GM19395 (cell line): ENCODE measurements at regions not wholly inside any gene's neighbourhood (a gene's known extent, or its start where the extent isn't known, plus 50 kb on each side); places are given as distances from the start of the nearest gene placed in this dataset.

Source experiments
- ATAC-seq: cut with Tn5 transposase; IDR thresholded peaks from one replicate; pipeline ENCODE4 v1.9.1; 2021; ENCODE audit warnings: mild to moderate bottlenecking, moderate library complexity; ENCODE audit not compliant: unreplicated experiment

DNA sequence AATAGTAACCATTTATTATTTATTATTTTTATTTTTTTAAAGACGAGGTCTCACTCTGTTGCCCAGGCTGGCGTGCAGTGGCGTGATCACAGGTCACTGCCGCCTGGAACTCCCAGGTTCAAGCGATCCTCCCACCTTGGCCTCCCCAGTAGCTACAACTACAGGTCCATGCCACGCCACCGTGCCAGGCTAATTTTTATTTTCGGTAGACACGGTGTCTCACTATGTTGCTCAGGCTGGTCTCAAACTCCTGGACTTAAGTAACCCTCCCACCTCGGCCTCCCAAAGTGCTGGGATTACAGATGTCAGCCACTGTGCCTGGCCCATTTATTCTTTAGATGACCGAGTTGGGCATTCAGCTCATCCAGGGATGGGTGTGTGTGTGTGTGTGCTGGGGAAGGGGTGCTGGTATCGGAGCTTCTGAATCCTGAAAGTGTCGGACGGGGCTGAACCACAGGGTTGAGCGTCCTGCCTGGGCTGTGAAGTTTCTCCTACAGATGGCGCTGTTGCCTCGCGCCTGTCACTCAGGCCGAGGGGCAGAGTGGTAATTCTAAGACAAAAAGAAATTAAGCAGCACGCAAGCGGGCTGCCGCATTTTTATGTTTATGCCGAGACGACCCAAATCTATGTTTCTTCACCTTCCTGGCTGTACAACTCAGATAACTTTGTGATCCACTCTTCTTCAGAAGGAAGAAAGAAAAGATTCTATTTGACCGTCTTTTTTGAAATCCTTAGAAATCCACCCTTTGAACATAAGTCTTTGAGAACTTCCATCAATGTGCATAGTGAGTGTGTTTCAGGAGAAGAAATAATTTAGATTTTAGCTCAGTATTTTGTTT is 252.8 kb downstream of the CDH26 start:
- ATAC-seq, result peak; percentile 74

DNA sequence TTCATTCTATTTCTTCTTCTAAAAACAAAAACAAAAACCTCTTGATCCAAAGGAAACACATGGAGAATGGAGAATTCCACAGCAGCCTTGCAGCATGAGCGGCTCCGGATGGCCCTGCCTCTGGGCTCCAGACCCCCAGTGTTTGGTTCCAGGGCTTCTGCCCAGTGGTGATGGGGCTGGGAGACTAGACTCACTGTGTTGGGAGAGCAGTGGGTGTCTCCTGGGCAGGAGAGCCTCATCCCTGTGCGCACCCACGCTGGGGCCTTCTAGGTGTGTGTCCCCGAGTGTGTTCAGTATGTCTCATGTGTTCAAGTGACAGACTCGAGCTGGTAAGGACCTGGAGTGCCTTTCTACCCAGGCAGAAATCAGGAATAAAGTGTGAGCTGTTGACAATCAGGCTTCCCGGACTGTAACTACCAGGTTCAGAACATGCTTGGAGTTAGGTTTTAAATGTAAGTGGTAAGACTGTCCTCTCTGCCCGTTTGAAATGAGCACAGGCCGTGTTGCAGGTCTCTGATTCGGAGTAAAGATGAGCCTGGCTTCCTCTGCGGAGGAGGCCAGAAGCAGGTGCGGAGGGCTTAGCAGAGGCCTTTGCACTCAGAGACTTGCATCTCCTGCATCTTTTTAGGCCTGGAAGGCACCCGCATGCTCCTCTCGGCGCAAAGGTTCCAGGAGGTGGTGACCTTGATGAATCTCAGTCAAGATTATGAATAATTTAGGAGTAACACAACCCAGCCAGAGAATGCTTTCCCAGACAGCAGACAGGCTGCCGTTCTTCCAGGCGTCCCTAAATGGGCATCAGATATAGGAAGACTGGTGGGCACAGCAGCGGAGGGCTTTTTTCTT is 253.6 kb downstream of the CDH26 start:
- no peak for ATAC-seq

- no peak for ATAC-seq
These were observed 254.5 kb downstream of the CDH26 start for GRCh38 chr20:60212695-60213094.

DNA sequence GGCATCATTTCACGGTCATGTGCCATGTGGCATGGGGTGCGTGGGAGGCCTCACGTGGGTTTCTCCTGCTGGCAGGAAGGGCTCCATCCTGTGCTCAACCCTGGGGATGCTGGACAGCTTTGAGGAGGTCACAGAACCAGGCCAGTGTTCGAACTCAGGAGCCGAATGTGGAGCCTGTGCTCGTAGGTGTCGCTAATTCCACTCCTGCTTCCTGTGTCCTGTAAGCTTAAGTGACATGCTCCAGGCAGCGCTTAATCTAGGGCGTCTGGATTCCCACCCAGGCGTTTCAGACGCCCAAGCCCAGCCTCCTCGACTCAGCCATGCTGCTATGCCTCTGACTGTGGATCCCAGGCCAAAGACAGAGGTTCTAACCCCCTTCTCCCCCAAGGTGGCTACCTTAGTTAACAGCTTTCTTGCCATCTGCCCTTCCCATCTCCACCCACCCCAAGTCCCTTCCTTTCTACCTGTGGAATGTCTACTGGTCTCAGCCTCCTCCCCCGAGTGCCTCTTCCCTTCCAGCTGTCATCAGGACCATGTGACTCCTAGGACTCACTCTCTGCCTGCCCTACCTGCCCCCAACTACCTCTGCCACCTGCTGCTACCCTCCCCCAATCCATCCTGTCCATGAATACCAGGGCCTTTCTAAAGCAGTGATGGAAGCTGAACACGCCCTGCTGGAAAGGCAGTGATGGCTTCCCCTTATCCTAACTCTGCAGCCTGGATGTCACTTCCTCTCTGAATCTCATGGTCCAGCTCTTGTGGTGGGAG is 255.1 kb downstream of the CDH26 start:
- ATAC-seq, result no peak

GRCh38 chr20:60214901-60215815 is 256.9 kb downstream of the CDH26 start:
- ATAC-seq, result no peak

GRCh38 chr20:60215816-60216730 is 257.9 kb downstream of the CDH26 start:
- no peak for ATAC-seq

DNA sequence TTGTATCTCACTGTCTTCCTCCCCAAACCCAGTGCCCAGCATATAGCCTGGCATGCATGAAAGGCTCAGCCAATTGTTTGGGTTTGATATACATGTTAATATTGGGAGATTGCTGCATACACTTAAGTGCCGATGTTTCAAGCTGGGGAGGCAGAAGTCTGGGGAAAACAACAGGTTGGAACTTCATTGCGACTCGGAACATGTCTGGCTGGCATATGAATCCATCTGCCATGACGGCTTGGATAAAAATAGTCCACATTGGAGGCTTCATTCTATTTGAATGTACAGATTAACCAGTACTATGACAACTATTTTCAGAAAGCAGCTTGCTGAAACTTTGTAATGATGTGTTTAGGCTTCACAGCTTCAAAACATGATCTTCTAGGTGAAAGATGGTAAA is 261.0 kb downstream of the CDH26 start:
- ATAC-seq, result no peak

GRCh38 chr20:60219984-60220562 is 261.9 kb downstream of the CDH26 start:
- ATAC-seq, result no peak

DNA sequence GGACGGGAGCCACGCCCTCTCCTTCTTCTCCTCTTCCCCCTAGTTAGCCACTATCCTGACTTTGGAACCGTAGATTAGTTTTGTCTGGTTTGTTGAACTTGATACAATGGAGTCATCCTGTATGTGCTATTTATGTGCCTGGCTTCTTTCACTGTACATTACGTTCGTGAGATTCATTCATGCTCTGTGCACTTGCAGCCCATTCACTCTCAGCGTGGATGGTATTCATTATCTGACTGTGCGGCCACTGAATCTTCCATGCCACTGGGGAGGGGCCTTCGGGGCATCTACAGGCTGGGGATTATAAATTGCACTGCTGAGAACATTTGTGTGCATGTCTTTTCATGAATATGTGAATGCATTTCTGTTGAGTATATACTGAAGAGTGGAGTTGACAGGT is 262.5 kb downstream of the CDH26 start:
- ATAC-seq, result no peak

DNA sequence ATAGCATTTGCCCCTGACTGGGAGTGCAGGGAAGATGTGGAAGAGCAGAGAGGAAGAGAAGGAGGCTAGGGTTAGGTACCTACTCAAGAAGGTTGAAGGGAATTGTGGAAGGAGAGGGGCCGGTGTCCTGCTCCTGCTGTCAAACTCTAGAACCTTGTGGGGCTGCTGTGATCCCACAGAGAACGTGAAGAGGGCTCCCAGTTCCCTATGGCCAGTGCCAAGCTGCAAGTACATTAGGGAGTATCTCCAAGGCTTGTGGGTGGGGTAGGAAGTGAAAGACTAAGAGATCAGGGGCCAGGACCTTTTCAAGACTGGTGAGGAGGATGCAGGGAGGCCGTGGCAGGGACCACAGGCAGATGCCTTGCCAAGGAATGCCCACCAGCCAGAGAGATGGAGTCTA is 263.4 kb downstream of the CDH26 start:
- no peak for ATAC-seq

DNA sequence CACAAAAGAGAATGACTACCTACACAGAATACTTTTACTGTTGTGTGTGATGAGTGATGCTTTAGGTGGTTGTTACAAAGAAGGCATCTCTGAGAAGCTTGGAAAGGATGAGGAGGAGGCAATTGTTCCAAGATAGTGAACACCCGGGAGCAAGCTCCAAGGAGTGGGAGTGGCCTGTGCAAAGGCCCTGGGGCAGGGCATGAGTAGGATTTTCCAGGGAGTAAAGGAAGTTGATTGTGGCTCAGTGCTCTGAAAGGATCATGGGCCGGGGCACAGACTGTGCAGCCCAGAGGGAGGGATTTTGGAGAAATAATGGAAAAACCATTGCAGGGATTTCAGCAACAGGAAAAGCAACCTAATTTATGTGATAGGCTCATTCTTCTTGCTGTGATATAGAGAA is 264.3 kb downstream of the CDH26 start:
- no peak for ATAC-seq

- ATAC-seq, result no peak
These were observed 265.0 kb downstream of the CDH26 start for GRCh38 chr20:60223174-60223573.

DNA sequence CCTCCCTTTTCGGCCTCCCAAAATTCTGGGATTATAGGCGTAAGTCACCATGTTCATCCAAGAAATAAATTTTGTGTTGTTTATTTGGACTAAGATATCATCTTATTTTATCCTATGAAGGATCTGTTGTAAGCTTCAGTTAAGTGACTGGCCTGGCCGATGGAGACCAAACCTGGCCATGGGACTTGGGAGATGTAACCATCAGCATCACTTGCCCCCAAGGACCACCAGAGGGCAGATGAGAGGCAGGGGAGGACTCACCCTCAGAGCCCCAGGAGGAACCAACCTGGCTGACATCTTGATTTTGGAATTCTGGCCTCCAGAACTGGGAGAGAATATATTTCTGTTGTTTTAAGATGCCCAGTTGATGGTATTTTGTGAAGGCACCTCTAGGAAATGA is 266.7 kb downstream of the CDH26 start:
- no peak for ATAC-seq

DNA sequence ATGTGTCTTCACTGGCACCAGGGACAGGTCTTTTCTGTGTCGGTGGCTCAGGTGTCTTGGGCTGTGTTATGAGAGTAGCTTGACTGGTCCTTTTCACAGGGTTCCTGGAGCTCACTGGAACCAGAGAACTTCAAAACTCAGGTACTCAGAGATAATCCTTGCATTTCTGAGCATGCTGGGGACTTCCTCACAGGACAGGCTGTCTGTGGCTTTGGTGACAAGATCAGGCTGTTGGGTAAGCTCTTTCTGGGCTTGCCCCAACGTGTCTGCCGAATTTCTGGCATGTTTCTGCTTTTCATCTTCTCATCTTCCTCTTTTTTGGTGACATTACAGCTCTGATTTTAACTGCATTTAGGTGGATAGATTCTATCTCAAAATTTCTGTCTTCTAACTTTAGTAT is 270.0 kb downstream of the CDH26 start:
- ATAC-seq, result no peak

- no peak for ATAC-seq
These were observed 274.2 kb downstream of the CDH26 start for GRCh38 chr20:60232380-60232779.

DNA sequence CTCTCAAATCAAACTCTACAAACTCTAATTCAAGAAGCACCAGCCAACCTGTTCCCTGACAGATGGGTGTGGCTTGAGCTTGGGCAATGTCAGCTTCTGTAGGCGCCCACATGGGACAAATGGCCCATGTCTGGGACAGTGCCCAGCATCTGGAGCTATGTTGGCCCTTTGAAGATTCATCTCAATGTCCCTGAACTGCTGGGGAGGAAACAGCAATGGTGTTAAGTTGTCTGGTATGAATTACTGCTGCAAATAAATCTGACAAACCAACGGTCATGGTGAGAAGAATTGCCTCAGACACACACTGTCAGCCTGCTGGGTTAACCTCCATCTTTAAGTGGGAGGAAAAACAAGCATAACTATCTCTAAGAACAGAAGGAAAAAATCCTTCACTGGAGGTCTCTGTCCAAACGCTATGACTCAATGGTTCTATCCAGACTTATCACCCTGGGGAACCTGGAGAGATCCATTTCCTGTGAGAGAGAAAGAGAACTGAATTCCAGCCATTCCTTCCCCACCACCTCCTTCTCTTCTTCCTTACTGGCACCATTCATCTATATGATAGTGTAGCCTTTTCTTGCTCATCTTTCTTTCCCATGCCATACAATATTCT is 274.9 kb downstream of the CDH26 start:
- no peak for ATAC-seq

DNA sequence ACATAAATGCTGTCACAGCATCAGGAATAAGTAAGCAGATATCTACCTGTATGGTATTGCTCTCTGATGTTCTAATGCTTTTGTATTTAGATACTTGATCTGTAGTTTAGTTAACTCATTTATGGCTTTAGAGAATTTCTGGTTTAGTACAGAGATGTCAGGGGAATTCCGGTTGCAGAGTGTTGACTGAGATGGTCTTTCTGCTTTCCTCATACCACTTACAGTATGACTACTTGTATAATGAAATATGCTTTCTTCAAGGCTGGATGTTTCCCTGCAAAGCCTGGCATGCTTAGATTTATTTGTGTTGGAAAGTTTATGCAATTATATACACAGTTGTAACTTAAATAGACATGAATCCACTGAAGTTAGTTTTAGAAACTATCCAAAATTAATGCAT is 278.4 kb downstream of the CDH26 start:
- no peak for ATAC-seq

GRCh38 chr20:60237981-60238380 is 279.8 kb downstream of the CDH26 start:
- no peak for ATAC-seq
